DMS53 treated with DMSO at 0.1 percent for 48 hours (cell line): ENCODE measurements at regions not wholly inside any gene's neighbourhood (a gene's known extent, or its start where the extent isn't known, plus 50 kb on each side); places are given as distances from the start of the nearest gene placed in this dataset.
"Not testable (repeated sequence)": the region's sequence is repeated elsewhere in the genome, so short reads cannot be mapped to it uniquely, and the experiment has no call there.

Source experiments
- DNase-seq: peaks from one replicate; lab custom pipeline; 2025; ENCODE audit not compliant: unreplicated experiment; lab: John Stamatoyannopoulos, UW

DNA sequence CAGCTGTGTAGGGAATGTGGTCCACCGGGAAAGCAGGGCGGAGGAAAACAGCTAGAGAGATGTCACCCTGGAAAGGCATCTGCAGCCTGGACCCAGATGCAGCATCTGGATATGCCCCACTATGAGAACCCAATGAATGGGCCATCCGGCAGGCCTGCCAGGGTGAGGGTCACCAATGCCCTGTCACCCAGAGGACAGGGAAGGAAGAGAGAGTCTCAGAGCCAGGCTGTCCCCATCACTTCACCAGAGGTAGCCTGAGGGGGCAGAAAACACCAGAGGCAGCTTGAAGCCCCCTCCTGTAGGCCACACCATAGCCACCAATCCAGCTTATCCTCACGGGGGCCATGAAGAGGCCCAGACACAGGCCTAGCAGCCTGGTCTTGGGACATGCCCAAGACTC, 118.8 kb downstream of the TUBA3C start:
- no peak for DNase-seq

- no peak for DNase-seq
Measured at GRCh38 chr13:19062019-19062646, 119.5 kb downstream of the TUBA3C start.

GRCh38 chr13:19061278-19061677, 120.3 kb downstream of the TUBA3C start:
- no peak for DNase-seq

DNA sequence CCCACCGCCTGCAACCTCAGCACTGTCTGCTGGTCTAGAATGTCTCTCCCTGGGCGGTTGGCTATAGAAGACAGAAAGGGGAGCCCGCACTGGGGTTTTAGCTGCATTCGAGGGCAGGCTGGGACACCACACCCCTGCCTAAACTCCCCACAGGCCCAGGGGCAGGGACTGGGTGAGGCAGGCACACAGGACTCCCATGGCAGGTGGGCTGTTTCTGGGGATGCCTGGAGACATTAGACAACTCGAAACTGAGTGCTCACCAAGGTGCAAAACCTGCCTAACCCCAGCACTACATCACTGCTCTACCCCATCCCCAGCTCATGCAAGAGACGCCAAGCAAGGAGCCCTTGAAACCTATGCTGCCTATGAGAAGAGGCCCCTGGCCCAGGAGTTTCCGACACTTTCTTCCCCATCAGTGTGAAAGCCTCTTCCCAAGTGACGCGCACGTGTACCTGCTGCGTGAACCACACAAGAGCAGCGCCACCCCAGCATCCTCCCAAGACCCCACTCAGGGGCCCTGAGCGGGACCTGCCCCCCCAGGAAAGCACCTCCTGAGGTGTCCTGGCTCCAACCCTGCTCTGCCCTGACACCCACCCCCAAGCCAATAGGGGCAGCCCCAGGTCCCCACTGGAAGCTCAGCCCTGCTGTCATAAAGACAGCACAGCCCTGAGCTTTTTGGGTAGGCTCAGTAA, 121.2 kb downstream of the TUBA3C start:
- DNase-seq = no peak

GRCh38 chr13:19059016-19059780, 122.4 kb downstream of the TUBA3C start:
- DNase-seq = no peak

DNA sequence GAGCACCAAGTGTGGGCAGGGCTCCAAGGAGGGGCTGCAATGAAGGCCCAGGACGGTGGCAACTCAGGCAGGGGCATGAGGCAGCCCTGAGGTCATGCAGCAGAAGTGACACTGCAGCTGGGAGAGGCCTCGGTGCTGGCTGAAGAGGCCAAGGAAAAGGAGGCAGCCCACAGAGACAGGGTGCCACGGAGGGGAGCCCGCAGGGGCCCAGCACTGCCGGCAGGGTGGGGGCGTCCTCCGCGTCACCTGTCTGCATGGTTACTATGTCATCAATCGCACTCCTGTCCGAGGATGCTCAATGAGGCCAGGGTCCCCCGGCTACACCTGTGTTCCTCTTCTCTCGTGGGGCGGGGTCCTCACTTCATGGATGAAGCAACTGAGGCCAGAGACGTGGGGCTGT, 123.1 kb downstream of the TUBA3C start:
- DNase-seq = no peak

DNA sequence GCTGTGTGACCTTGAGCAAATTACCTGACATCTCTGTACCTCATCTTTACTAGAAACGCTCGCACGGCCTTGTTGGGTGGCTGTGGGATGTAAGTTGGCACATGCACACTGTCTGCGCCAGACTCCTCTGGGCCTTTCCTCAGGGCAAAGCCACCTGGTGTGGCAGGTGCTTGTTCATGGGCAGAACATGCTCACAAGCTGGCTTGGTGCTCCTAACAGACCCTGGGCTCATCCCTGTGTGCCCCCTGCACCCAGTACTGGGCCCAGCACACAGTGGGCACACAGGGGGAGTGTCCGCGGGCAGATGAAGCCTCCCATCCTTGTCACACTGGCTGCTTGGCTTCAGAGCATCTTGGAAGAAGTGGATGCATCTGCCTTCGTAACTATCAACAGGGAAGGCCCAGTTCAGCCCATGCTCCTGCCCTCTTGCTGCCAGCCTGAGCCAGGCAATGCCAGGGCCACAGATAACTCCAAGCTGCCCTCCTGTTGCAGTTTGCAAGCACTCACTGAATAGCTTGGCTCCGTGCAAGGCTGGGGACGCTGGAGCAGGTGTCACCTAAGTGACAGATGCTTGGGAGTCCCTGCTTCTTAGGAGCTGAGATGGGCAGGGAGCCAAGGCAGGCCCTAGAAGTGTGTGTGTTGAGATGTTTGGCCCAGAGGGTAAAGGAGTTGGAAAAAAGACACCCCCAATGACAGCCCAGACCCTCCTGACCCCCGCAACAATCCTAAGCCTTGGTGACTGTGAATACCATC, 123.9 kb downstream of the TUBA3C start:
- no peak for DNase-seq

DNA sequence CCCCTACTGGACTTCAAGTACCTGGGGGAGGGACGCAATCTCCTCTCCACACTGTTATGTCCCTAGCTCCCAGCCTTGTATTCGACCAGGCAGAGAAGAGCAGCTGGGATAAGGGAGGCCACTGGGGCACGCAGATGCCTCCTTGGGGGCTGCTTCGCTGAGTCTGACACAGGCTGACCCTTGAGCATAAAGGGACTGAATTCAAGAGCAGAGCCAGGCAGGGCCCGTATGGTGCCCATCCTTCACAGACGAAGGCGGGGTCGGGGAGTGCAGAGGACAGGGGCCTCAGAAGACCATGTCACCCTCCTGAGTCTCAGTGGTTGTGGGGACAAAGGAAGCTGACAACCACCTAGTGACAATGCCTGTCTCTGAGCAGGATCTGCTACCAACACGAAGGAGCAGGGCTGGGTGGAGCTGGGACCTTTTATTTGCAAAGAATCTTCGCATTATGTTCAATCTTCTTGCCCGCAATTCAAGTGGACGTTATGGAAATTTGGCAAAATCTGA, 124.6 kb downstream of the TUBA3C start:
- DNase-seq = no peak

DNA sequence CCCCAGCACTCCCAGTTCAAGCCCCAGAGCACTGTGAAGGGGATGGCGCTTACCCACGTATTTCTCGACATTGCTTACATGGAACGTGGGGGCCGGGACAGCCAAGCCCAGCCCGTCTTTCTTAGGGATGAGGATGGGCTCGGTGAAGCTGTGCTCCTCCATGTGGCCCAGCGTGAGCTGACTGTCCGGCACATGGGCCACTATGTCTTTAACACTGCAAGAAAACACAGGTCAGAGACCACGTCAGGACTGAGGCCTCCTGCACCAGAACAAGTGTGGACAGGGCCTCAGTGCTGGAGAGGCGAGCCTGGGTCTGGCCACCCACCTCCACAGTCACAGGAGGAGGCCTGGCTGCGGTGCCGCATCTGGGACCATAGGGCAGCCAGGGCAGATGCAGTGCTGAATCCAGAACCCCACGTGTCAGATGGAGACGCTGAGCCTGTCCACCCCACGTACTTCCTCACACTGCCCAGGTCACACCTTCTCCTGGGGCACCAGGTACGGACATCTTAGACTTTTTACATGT, 125.2 kb downstream of the TUBA3C start:
- DNase-seq = no peak

- no peak for DNase-seq
Measured at GRCh38 chr13:19055611-19056010, 126.0 kb downstream of the TUBA3C start.

GRCh38 chr13:19053561-19053960, 128.1 kb downstream of the TUBA3C start:
- DNase-seq = no peak

DNA sequence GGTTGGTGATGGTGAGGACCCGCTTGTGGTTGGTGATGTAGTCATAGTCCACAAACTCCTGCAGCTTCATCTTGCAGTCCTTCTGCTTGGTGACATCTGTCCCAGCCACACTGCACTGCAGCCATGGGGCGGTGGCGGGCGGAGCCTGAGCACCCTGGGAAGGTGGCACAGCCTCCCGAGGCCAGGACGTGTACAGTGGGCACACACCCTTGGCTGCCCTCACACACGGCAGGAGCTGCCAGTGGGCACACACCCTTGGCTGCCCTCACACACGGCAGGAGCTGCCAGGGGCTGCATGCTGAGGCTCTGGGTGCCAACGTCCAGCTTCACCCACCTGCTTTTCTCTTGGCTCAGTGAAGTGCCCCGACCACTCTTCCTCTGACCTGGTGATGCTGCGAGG, 128.7 kb downstream of the TUBA3C start:
- no peak for DNase-seq

DNA sequence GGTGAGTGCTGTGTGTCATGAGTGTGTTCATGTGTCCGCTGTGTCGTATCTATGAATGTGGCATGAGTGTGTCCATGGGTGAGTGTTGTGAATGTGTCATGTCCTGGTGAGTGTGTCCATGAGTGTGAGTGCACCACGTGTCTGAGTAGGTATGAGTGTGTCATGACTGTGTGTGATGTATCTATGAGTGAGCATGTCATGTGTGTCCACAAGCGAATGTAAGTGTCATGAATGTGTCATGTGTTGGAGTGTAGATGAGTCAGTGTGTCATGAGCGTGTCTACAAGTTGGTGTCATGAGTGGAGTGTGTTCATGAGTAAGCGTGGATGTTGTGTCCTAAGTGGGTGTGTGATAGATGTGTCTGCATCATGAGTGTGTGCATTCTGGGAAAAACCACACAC, 129.4 kb downstream of the TUBA3C start:
- no peak for DNase-seq

DNA sequence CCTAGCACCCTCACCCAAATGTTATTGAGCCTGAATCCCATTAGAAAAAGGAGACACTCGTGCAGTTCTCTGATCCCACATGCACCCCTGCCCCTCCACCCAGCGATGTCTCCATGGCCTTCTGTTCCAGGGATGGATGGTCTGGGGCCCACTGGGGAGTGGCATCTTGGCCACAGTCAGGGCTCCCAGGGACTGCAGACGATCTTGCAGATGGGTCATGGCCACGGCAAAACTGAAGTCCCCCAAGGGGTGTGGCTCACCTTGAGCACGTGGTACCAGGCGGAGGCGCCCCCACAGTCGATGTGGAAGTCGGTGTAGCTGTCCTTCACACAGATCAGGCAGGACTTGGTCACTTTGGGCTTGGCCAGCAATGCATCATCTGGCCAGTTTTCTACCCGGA, 130.7 kb downstream of the TUBA3C start:
- DNase-seq = no peak

DNA sequence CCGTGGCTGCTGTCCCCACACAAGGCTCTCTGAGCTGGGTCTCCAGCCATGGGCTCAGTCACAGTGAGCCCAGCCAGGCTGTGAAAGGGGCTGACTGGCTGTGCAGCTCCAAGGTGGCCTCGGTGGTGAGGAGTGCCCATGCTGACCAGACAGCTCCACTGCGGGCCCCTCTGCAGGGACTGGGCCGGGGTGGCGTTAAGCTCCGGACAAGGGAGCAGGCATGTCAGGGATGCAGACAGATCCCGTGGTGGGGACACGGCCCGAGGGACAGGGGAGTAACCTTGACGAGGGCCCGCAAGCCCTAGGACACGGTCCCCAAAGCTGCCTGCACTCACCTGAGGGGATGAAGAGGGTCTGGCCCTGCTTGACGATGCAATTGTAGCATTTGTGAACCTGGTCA, 132.0 kb downstream of the TUBA3C start:
- not testable (repeated sequence) for DNase-seq

DNA sequence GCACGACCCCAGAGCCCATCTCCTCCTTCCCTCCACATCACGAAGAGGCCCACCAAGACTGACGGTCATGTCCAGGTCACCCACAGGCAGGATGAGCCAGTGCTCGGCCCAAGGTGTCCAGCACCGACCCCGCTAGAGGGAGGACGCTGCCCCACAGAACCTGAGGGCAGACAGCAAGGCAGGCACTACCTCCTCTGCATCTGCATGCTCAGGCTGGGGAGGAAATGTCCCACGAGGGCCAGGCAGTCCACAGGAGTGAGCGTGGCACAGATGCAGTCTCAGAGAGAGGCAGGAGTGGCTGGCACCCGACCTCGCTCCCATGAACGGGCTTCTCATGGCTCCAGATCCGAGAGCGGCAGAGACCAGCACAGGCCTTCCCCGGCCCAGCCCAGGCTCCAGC, 133.2 kb downstream of the TUBA3C start:
- DNase-seq = no peak

DNA sequence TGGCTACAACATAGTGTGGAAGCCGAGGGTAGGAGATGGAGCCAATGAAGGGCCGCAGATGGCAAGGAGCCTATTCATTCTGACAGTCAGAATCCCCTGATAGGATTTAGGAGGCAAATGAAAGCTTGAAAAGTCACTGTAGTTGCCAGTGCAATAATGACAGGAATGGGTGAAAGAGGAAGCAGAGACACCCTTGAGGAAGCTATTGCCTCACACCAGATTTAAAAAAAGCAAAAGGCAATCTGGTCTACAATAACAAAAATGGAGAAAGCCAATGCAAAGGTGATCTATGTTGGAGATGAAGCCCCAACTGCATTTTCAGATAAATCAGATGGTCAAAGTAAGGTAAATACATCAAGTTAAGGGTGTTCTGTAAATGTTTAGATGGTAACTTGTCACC, 158.5 kb downstream of the TUBA3C start:
- no peak for DNase-seq

DNA sequence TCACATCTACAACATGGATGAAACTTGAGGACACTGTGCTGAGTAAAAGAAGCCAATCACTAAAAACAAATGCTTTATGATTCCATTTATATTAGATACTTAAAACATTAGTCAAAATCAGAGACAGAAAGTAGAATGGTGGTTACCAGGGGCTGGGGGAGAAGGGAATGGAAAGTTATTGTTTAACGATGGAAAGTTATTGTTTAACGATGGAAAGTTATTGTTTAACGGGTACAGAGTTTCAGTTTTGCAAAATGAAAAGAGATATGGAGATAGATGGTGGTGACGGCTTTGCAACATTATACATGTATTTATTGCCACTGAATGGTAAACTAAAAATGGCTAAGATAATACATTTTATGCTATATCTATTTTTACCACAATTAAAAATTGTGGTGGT, 160.6 kb downstream of the TUBA3C start:
- DNase-seq = no peak

GRCh38 chr13:18998389-18998788, 183.2 kb downstream of the TUBA3C start:
- no peak for DNase-seq

DNA sequence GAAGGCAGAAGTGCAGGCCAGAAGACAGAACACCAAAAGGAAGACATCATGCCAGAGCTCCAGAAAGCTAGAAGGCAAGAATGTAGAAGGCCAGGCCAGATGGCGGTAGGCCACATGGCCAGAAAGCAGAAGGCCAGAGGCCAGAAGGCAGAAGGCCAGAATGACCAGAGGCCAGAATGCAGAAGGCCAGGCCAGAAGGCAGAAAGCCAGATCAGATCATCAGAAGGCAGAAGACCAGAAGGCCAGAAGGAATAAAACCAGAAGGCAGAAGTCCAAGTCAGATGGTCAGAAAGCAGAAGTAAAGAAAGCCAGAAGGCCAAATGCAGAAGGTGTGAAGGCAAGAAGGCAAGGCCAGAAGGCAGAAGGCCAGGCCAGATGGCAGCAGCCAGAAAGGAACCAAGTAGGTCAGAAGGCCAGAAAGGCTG, 185.0 kb downstream of the TUBA3C start:
- DNase-seq = no peak

- DNase-seq = no peak
Measured at GRCh38 chr13:18996221-18996620, 185.4 kb downstream of the TUBA3C start.
